Mammary epithelial cell (primary cell): ENCODE measurements at regions not wholly inside any gene's neighbourhood (a gene's known extent, or its start where the extent isn't known, plus 50 kb on each side); places are given as distances from the start of the nearest gene placed in this dataset.

Experiments used
- CTCF ChIP-seq, 2 donors: IDR thresholded peaks in 1 of 2; conservative IDR thresholded peaks in 1 of 2; 2 replicates each; pipeline ENCODE4 v1.5.1; 2011 to 2012; ENCODE audit warnings: inconsistent platforms in 2 of 2, low read length in 2 of 2, mild to moderate bottlenecking in 2 of 2, control low read depth in 1 of 2, low read depth in 1 of 2; ENCODE audit not compliant: insufficient read depth in 1 of 2; ENCODE audit errors: extremely low read depth in 1 of 2
- EZH2 ChIP-seq: IDR thresholded peaks from 2 replicates; pipeline ENCODE4 v1.6.1; 2012; ENCODE audit warnings: low read length, inconsistent platforms, borderline replicate concordance

GRCh38 chr7:41867639-41868280 is 164.9 kb upstream of the INHBA start:
- no peak for TF ChIP-seq CTCF (conservative IDR thresholded peaks at IDR 0.05 in 1 of 2, IDR thresholded peaks at IDR 0.05 in 1 of 2; ENCODE audit: extremely low read depth in 1 of 2, insufficient read depth in 1 of 2, low read depth in 1 of 2, low read length in 2 of 2)
- TF ChIP-seq EZH2, result no peak
